ENCODE measurements at regions not wholly inside any gene's neighbourhood (a gene's known extent, or its start where the extent isn't known, plus 50 kb on each side); places are given as distances from the start of the nearest gene placed in this dataset.

GRCh38 chr14:22420598-22421186, 168.3 kb downstream of the DAD1 start:
- TF ChIP-seq, protein P1, sequence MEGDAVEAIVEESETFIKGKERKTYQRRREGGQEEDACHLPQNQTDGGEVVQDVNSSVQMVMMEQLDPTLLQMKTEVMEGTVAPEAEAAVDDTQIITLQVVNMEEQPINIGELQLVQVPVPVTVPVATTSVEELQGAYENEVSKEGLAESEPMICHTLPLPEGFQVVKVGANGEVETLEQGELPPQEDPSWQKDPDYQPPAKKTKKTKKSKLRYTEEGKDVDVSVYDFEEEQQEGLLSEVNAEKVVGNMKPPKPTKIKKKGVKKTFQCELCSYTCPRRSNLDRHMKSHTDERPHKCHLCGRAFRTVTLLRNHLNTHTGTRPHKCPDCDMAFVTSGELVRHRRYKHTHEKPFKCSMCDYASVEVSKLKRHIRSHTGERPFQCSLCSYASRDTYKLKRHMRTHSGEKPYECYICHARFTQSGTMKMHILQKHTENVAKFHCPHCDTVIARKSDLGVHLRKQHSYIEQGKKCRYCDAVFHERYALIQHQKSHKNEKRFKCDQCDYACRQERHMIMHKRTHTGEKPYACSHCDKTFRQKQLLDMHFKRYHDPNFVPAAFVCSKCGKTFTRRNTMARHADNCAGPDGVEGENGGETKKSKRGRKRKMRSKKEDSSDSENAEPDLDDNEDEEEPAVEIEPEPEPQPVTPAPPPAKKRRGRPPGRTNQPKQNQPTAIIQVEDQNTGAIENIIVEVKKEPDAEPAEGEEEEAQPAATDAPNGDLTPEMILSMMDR (IDR thresholded peaks at IDR 0.05), result no peak
- no peak for TF ChIP-seq POLR2A (IDR thresholded peaks at IDR 0.05)

Data from adrenal gland (tissue), 5 donors.